Neural cell (in vitro differentiated cells): ENCODE measurements at regions not wholly inside any gene's neighbourhood (a gene's known extent, or its start where the extent isn't known, plus 50 kb on each side); places are given as distances from the start of the nearest gene placed in this dataset.
"Not testable (repeated sequence)": the region's sequence is repeated elsewhere in the genome, so short reads cannot be mapped to it uniquely, and the experiment has no call there.

Experiments
- EP300 ChIP-seq: fragments of 450-650 bp; conservative IDR thresholded peaks from 2 replicates; pipeline ENCODE4 v1.6.1; 2014; ENCODE audit warnings: antibody characterized with exemption, mild to moderate bottlenecking, moderate library complexity; ENCODE audit not compliant: poor library complexity, severe bottlenecking
- EZH2 ChIP-seq: fragments of 200-600, 300-800 bp; shearing (Covaris generic), sonication (generic); IDR thresholded peaks from 2 replicates; pipeline ENCODE4 v1.6.1; 2014; ENCODE audit warnings: antibody characterized with exemption, low read length, borderline replicate concordance, mild to moderate bottlenecking; ENCODE audit not compliant: insufficient read depth, poor library complexity, severe bottlenecking
- TF ChIP-seq, protein P1 (sequence below): fragments of 450-650 bp; IDR thresholded peaks from 2 replicates; pipeline ENCODE4 v1.5.1; 2014; ENCODE audit warnings: antibody characterized with exemption, mild to moderate bottlenecking, moderate library complexity; ENCODE audit not compliant: poor library complexity, severe bottlenecking

DNA sequence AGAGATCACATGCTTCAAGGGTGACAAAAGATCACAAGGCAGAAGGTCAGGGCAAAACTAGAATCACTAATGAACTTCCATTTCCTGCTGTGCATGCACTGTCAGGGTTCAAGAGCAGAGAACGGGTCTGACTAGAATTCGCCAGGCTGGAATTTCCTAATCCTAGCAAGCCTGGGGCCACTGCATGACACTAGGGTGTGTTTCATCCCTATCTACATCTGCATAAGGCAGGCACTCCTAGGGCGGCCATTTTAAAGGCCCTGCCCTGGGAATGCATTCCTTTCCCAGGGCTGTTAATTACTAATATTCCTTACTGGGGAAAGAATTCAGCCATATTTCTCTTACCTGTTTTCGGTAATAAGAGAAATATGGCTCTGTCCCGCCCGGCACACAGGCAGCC lies 734.1 kb downstream of the TFAP2A start:
- TF ChIP-seq, protein P1, sequence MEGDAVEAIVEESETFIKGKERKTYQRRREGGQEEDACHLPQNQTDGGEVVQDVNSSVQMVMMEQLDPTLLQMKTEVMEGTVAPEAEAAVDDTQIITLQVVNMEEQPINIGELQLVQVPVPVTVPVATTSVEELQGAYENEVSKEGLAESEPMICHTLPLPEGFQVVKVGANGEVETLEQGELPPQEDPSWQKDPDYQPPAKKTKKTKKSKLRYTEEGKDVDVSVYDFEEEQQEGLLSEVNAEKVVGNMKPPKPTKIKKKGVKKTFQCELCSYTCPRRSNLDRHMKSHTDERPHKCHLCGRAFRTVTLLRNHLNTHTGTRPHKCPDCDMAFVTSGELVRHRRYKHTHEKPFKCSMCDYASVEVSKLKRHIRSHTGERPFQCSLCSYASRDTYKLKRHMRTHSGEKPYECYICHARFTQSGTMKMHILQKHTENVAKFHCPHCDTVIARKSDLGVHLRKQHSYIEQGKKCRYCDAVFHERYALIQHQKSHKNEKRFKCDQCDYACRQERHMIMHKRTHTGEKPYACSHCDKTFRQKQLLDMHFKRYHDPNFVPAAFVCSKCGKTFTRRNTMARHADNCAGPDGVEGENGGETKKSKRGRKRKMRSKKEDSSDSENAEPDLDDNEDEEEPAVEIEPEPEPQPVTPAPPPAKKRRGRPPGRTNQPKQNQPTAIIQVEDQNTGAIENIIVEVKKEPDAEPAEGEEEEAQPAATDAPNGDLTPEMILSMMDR, result not testable (repeated sequence)
- TF ChIP-seq EP300, EZH2: not testable (repeated sequence)
